ENCODE measurements at regions not wholly inside any gene's neighbourhood (a gene's known extent, or its start where the extent isn't known, plus 50 kb on each side); places are given as distances from the start of the nearest gene placed in this dataset.
A peak's percentile ranks its signal among the peaks of the same experiment; 100 is the strongest.
"Not testable (repeated sequence)": the region's sequence is repeated elsewhere in the genome, so short reads cannot be mapped to it uniquely, and the experiment has no call there.

- H3K27me3 ChIP-seq: no peaks in the 10 kb centered on the region
- no peaks in the 10 kb centered on the region for H3K9me3 ChIP-seq
- no peak overlapping the region for H3K4me3 ChIP-seq (replicated peaks in 1 of 3)
- intact Hi-C loops (cut with DNase I): no loop called here
- TF ChIP-seq POLR2A (IDR thresholded peaks at IDR 0.05) (no peak), CTCF (IDR thresholded peaks at IDR 0.05) (no peak)
- H3K36me3 ChIP-seq: no peaks in the 10 kb centered on the region
- 95 to 98% methylated on average over 3 of the region's 3 CpGs for WGBS, 2 donors
- peaks cover 0 to 5% of the 10 kb centered on the region in 2 donors for H3K4me1 ChIP-seq
- H3K27ac ChIP-seq: no peak overlapping the region
- no peak for DNase-seq
These were observed 210.6 kb downstream of the RHOU start for GRCh38 chr1:228945885-228946284.

GRCh38 chr1:228949617-228950016, 214.3 kb downstream of the RHOU start:
- H3K27me3 ChIP-seq; H3K4me1 ChIP-seq; H3K4me3 ChIP-seq (replicated peaks in 1 of 3); DNase-seq; H3K9me3 ChIP-seq; intact Hi-C loops (cut with DNase I); H3K36me3 ChIP-seq: not testable (repeated sequence)
- peak overlapping the region in 2 of 3 donors; percentile 36 to 57 for H3K27ac ChIP-seq
- 64 to 67% methylated on average over 9 of the region's 9 CpGs for WGBS, 2 donors

DNA sequence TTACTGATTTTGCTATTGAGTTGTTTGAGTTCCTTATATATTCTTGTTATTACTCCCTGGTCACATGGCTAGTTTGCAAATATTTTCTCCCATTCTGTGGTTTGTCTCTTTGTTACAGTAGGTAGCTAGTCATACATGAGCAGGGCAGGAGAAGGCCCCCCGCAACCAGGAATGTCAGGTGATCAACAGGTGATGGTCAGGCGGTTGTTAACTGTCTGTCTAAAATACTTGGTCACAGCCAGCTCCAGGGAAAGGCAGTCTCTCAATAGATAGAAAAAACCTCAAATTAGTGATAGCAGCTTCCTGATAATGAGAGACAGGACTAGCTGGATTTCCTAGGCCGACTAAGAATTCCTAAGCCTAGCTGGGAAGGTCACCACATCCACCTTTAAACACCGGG, 217.9 kb downstream of the RHOU start:
- 85 to 95% methylated on average over 4 of the region's 4 CpGs for WGBS, 2 donors
- TF ChIP-seq POLR2A (IDR thresholded peaks at IDR 0.05): no peak
- no peak for TF ChIP-seq CTCF (IDR thresholded peaks at IDR 0.05)
- intact Hi-C loops (cut with DNase I): no loop called here

GRCh38 chr1:228953808-228954207, 218.5 kb downstream of the RHOU start:
- H3K27me3 ChIP-seq; H3K4me3 ChIP-seq (replicated peaks in 1 of 3); H3K36me3 ChIP-seq; H3K4me1 ChIP-seq; H3K9me3 ChIP-seq; H3K27ac ChIP-seq; DNase-seq; intact Hi-C loops (cut with DNase I): not testable (repeated sequence)
- 88 to 94% methylated on average over 9 to 11 of the region's 11 CpGs for WGBS, 2 donors

More for the DNA sequence above, 217.9 kb downstream of the RHOU start:
- peaks cover 0 to 5% of the 10 kb centered on the region in 2 donors for H3K4me1 ChIP-seq
- H3K27ac ChIP-seq: no peak overlapping the region
- no peaks in the 10 kb centered on the region for H3K9me3 ChIP-seq
- no peaks in the 10 kb centered on the region for H3K36me3 ChIP-seq
- no peaks in the 10 kb centered on the region for H3K27me3 ChIP-seq
- H3K4me3 ChIP-seq (replicated peaks in 1 of 3): no peak overlapping the region
- DNase-seq: no peak

DNA sequence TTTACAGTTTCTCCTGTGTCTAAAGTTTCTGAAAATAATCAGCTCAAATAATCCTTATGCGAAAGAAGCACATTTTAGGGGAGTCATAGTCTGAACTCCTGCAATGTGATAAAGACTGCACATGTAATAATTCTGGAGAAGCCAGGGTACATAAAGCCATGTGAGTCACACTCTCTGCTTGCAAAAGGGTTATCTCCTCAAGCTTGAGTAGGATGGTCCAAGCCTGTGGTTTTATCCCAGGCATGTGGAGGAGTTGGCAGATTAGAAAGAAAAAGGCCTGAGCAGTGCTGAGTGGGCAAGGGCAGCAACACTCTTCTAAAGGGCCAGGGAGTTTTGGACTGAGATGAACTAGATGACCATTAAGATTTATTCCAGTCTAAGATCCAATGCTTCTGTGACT, 220.4 kb downstream of the RHOU start:
- Histone ChIP-seq H3K36me3 (no peaks in the 10 kb centered on the region), H3K27ac (no peak overlapping the region), H3K4me3 (replicated peaks in 1 of 3) (no peak overlapping the region), H3K27me3 (no peaks in the 10 kb centered on the region), H3K9me3 (no peaks in the 10 kb centered on the region), H3K4me1 (no peaks in the 10 kb centered on the region)
- WGBS, 2 donors: 95 to 97% methylated on average over 1 of the region's 1 CpG
- no peak for DNase-seq
- no peak for TF ChIP-seq CTCF (IDR thresholded peaks at IDR 0.05)
- no peak for TF ChIP-seq POLR2A (IDR thresholded peaks at IDR 0.05)
- intact Hi-C loops (cut with DNase I): no loop called here

GRCh38 chr1:228956864-228957263, 221.6 kb downstream of the RHOU start:
- DNase-seq: no peak
- Histone ChIP-seq H3K36me3 (no peaks in the 10 kb centered on the region), H3K9me3 (no peaks in the 10 kb centered on the region), H3K27ac (no peak overlapping the region), H3K27me3 (no peaks in the 10 kb centered on the region), H3K4me3 (replicated peaks in 1 of 3) (no peak overlapping the region), H3K4me1 (no peaks in the 10 kb centered on the region)
- TF ChIP-seq POLR2A (IDR thresholded peaks at IDR 0.05) (no peak), CTCF (IDR thresholded peaks at IDR 0.05) (no peak)
- WGBS, 2 donors: 90 to 98% methylated on average over 5 of the region's 5 CpGs
- intact Hi-C loops (cut with DNase I): no loop called here
